ENCODE measurements at regions not wholly inside any gene's neighbourhood (a gene's known extent, or its start where the extent isn't known, plus 50 kb on each side); places are given as distances from the start of the nearest gene placed in this dataset.

DNA sequence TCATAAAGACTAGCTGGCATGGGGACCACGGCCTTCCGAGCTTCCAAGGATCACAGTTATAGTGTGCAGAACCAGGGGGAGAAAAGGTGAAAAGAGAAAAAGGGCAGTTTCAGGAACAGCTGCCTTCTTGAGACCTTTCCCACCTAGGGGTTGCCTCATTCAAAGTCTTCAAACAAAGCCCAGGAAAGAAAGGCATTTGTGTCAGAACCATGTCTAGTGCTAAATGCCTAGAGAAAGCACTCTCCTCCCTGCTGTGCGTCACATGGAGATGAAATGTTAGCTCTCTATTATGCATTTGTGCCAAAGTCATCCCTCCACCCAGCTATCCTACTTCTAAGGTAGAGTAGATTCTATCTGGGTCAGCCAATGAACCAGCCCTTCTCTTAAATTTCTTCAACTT, 1037.3 kb upstream of the WWC1 start:
- in situ Hi-C loops (cut with MboI; ENCODE audit: low sequenced_read_pairs in 4 of 4), result no loop called here
- H3K36me3 ChIP-seq, result no peaks in the 10 kb centered on the region
- no peaks in the 10 kb centered on the region for H3K9me3 ChIP-seq
- H3K4me1 ChIP-seq, result no peaks in the 10 kb centered on the region
- no peak for DNase-seq
- H3K27me3 ChIP-seq, result no peaks in the 10 kb centered on the region
- no peak for ATAC-seq
- H3K27ac ChIP-seq, result no peak overlapping the region
- no peak overlapping the region for H3K4me3 ChIP-seq
- no peak for TF ChIP-seq POLR2A (IDR thresholded peaks at IDR 0.05)
- TF ChIP-seq, protein P1, sequence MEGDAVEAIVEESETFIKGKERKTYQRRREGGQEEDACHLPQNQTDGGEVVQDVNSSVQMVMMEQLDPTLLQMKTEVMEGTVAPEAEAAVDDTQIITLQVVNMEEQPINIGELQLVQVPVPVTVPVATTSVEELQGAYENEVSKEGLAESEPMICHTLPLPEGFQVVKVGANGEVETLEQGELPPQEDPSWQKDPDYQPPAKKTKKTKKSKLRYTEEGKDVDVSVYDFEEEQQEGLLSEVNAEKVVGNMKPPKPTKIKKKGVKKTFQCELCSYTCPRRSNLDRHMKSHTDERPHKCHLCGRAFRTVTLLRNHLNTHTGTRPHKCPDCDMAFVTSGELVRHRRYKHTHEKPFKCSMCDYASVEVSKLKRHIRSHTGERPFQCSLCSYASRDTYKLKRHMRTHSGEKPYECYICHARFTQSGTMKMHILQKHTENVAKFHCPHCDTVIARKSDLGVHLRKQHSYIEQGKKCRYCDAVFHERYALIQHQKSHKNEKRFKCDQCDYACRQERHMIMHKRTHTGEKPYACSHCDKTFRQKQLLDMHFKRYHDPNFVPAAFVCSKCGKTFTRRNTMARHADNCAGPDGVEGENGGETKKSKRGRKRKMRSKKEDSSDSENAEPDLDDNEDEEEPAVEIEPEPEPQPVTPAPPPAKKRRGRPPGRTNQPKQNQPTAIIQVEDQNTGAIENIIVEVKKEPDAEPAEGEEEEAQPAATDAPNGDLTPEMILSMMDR (IDR thresholded peaks at IDR 0.05 in 4 of 5, conservative IDR thresholded peaks at IDR 0.05 in 1 of 5), result no peak
- intact Hi-C loops (cut with DNase I; ENCODE audit: low total_unique reads), result no loop called here

DNA sequence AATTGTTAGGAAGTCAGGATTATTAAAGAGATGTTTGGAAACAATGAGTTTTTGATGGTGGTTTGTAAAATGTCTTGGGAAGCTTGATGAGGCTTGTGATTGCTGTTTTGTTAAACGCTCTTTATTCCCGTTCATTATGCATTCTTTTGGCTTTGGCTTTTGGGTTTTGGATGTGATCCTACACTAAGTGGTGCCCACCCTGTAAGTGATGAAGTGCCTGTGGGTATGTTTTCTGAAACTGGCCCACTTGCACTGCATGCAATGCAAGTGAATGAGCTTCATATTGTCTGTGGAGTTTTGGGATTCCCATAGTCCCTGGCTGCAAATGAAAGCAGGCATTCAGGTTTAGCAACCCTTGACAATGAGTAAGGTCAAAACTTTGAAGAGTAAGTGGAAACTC, 1035.5 kb upstream of the WWC1 start:
- TF ChIP-seq POLR2A (IDR thresholded peaks at IDR 0.05), result no peak
- TF ChIP-seq, protein P1 (IDR thresholded peaks at IDR 0.05 in 4 of 5, conservative IDR thresholded peaks at IDR 0.05 in 1 of 5), result no peak
- H3K4me3 ChIP-seq, result no peak overlapping the region
- no peak overlapping the region for H3K27ac ChIP-seq
- no peaks in the 10 kb centered on the region for H3K9me3 ChIP-seq
- intact Hi-C loops (cut with DNase I; ENCODE audit: low total_unique reads), result no loop called here
- H3K4me1 ChIP-seq, result no peaks in the 10 kb centered on the region
- no peaks in the 10 kb centered on the region for H3K27me3 ChIP-seq
- ATAC-seq (no peak), DNase-seq (no peak)
- in situ Hi-C loops (cut with MboI; ENCODE audit: low sequenced_read_pairs in 4 of 4), result no loop called here
- no peaks in the 10 kb centered on the region for H3K36me3 ChIP-seq

DNA sequence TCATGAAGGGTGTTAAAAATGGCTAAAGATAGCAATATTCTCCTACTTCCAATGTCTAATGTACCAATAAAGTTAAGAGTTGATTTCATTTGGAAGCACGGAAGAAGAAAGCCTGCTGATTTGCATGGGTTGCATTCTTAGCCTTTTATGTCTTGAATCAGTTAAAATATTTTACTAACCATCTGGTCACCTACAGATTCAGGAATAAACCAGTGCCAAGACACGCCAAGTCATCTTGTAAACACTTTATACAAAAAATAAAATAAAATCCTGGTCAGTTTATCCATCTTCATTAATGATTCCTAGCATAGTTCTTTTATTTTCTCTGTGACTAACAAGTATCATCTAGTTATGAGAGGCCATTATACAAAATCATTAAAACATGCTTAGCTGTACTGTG, 1031.6 kb upstream of the WWC1 start:
- H3K9me3 ChIP-seq, result no peaks in the 10 kb centered on the region
- H3K36me3 ChIP-seq, result no peaks in the 10 kb centered on the region
- ATAC-seq, result no peak
- in situ Hi-C loops (cut with MboI; ENCODE audit: low sequenced_read_pairs in 4 of 4), result no loop called here
- H3K4me3 ChIP-seq, result no peak overlapping the region
- H3K27ac ChIP-seq, result no peak overlapping the region
- H3K27me3 ChIP-seq, result no peaks in the 10 kb centered on the region
- TF ChIP-seq, protein P1 (IDR thresholded peaks at IDR 0.05 in 4 of 5, conservative IDR thresholded peaks at IDR 0.05 in 1 of 5), result no peak
- no peak for TF ChIP-seq POLR2A (IDR thresholded peaks at IDR 0.05)
- intact Hi-C loops (cut with DNase I; ENCODE audit: low total_unique reads), result no loop called here
- DNase-seq, result no peak
- no peaks in the 10 kb centered on the region for H3K4me1 ChIP-seq

DNA sequence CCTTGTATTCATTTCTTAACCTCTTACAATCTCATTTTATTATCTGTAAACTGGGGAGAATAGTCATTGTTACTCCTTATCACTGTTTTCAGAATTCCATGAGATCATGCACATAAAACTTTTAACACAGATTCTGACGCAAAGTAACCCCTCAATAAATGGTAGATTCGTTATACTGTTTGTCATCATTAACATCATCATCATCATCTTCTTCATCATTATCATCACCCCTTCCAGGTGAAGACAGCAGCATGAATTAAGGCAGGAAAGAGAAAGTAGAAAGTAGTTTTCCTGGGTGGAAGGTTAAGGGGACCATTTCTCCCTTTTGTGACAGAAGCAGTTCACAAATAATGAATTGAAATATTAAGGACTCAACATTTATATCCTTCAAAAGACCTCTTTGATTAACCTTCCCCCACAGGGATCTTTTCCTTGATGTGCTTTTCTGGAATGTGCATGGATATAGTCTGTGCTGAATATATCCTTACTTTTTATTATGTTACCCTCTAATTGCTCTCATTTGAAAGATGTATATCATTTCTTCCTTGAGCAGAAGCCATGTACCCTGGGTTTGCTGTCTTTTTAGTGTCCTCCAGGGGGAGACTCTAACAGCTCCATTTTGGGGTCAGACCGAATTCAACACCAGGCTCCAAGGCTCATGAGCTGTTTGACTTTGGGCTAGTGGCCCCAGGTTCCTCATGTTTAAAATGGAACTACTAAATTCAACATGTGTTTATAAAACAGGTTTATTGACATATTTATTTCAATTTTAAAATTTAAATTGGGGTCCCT, 1029.9 kb upstream of the WWC1 start:
- no peak for TF ChIP-seq POLR2A (IDR thresholded peaks at IDR 0.05)
- TF ChIP-seq, protein P1 (IDR thresholded peaks at IDR 0.05 in 4 of 5, conservative IDR thresholded peaks at IDR 0.05 in 1 of 5), result no peak
- Histone ChIP-seq H3K36me3 (no peaks in the 10 kb centered on the region), H3K4me3 (no peak overlapping the region), H3K27ac (no peak overlapping the region), H3K4me1 (no peaks in the 10 kb centered on the region), H3K27me3 (no peaks in the 10 kb centered on the region), H3K9me3 (no peaks in the 10 kb centered on the region)
- DNase-seq (no peak), ATAC-seq (no peak)
- intact Hi-C loops (cut with DNase I; ENCODE audit: low total_unique reads), result no loop called here
- in situ Hi-C loops (cut with MboI; ENCODE audit: low sequenced_read_pairs in 4 of 4), result no loop called here

DNA sequence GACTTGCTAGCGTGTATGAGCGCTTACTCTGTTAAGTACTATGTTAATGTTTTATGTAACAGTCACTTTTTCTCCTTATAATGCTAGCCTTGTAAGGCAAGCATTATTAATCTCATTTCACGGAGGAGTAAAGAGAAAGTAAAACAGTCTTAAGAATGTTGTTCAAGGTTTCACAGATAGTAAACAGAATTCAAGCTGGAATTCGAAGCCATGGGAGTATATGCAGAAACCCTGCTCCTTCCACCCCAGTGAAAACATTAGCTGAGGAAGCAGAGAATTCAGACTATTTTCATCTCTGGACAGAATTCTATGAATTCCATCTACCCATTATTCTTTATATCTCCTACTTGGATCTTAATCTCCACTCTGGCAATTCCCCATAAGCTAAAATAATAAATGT, 1028.3 kb upstream of the WWC1 start:
- ATAC-seq, result no peak
- Histone ChIP-seq H3K4me3 (no peak overlapping the region), H3K36me3 (no peaks in the 10 kb centered on the region), H3K27ac (no peak overlapping the region), H3K9me3 (no peaks in the 10 kb centered on the region), H3K27me3 (no peaks in the 10 kb centered on the region), H3K4me1 (no peaks in the 10 kb centered on the region)
- in situ Hi-C loops (cut with MboI; ENCODE audit: low sequenced_read_pairs in 4 of 4), result no loop called here
- no peak for DNase-seq
- TF ChIP-seq, protein P1 (IDR thresholded peaks at IDR 0.05 in 4 of 5, conservative IDR thresholded peaks at IDR 0.05 in 1 of 5), result no peak
- TF ChIP-seq POLR2A (IDR thresholded peaks at IDR 0.05), result no peak
- intact Hi-C loops (cut with DNase I; ENCODE audit: low total_unique reads), result no loop called here

Measured in gastrocnemius medialis (tissue), 4 donors.